ENCODE measurements at regions not wholly inside any gene's neighbourhood (a gene's known extent, or its start where the extent isn't known, plus 50 kb on each side); places are given as distances from the start of the nearest gene placed in this dataset.

DNA sequence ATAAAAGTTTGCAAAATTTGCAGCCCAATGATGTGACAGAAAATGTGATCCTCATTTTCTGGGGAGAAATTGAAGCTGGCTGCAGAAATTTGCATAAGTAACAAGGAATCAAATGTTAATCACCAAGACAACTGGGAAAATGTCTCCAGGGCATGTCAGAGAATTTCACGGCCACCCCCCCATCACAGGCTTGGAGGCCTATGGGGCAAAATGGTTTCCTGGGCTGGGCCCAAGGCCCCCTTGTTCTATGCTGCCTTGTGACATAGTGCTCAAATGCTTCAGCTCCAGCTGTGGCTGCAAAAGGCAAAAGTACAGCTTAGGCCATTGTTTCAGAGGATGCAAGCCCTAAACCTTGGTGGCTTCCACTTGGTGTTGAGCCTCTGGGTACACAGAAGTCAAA is 1202.6 kb downstream of the EPHA7 start (continued):
- TF ChIP-seq EGR1 (IDR thresholded peaks at IDR 0.05; ENCODE audit: low read depth in 2 of 2) (no peak), FOXA2 (IDR thresholded peaks at IDR 0.05) (no peak)

- Histone ChIP-seq H3K36me3 (ENCODE audit: control insufficient read depth in 4 of 4, insufficient read depth in 3 of 4, low read depth in 1 of 4, low read length in 3 of 4) (no peaks in the 10 kb centered on the region), H3K4me1 (ENCODE audit: control insufficient read depth in 4 of 4, insufficient read depth in 4 of 4, low read length in 3 of 4) (no peaks in the 10 kb centered on the region), H3K27me3 (ENCODE audit: control insufficient read depth in 4 of 4, insufficient read depth in 4 of 4, low read length in 3 of 4) (no peaks in the 10 kb centered on the region), H3K9me3 (ENCODE audit: control insufficient read depth in 4 of 4, low read length in 3 of 4) (no peaks in the 10 kb centered on the region), H3K4me3 (ENCODE audit: low read depth in 1 of 3, low read length in 3 of 3) (no peak overlapping the region), H3K9ac (ENCODE audit: low read depth in 1 of 2, low read length in 2 of 2) (no peak overlapping the region), H3K27ac (ENCODE audit: low read depth in 1 of 2, low read length in 2 of 2) (no peak overlapping the region)
- TF ChIP-seq NR2F2 (IDR thresholded peaks at IDR 0.05) (no peak), FOXA2 (IDR thresholded peaks at IDR 0.05) (no peak), HNF4G (IDR thresholded peaks at IDR 0.05) (no peak), SP1 (IDR thresholded peaks at IDR 0.05) (no peak), CTCF (IDR thresholded peaks at IDR 0.05; ENCODE audit: low read depth, low read length, missing input control) (no peak), TAF1 (conservative IDR thresholded peaks at IDR 0.05) (no peak)
- DNase-seq (ENCODE audit: low spot score) = no peak
Observed at GRCh38 chr6:92201618-92202017, 1217.7 kb downstream of the EPHA7 start.

DNA sequence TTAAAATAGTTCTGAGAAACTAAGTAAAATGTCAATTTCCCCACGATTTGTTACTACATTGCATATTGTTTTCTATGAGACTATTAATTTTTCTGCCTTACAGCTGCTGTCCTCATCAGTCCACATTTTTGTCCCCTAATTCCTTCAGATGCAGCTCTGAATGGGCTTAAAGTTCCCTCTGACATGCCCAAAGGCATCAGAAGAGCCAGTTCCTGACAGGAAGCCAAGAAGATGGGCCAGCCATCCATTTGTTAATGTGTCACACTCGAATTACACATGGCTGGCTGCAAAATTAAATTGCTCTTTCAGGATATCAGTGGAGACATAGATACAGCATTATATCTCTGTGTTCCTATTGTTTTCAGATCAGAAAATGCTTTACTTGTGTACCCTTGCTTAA is 1223.0 kb downstream of the EPHA7 start:
- no peaks in the 10 kb centered on the region for H3K36me3 ChIP-seq (ENCODE audit: control insufficient read depth in 4 of 4, insufficient read depth in 3 of 4, low read depth in 1 of 4, low read length in 3 of 4)
- no peak overlapping the region for H3K9ac ChIP-seq (ENCODE audit: low read depth in 1 of 2, low read length in 2 of 2)
- no peak overlapping the region for H3K4me3 ChIP-seq (ENCODE audit: low read depth in 1 of 3, low read length in 3 of 3)
- H3K4me1 ChIP-seq (ENCODE audit: control insufficient read depth in 4 of 4, insufficient read depth in 4 of 4, low read length in 3 of 4) = no peaks in the 10 kb centered on the region
- H3K27ac ChIP-seq (ENCODE audit: low read depth in 1 of 2, low read length in 2 of 2) = no peak overlapping the region
- H3K27me3 ChIP-seq (ENCODE audit: control insufficient read depth in 4 of 4, insufficient read depth in 4 of 4, low read length in 3 of 4) = no peaks in the 10 kb centered on the region
- H3K9me3 ChIP-seq (ENCODE audit: control insufficient read depth in 4 of 4, low read length in 3 of 4) = no peaks in the 10 kb centered on the region
- 10% methylated on average over 2 of the region's 2 CpGs for WGBS
- TF ChIP-seq FOXA2 (IDR thresholded peaks at IDR 0.05) (no peak), JUND (IDR thresholded peaks at IDR 0.05) (no peak), SP1 (IDR thresholded peaks at IDR 0.05) (no peak), CTCF (IDR thresholded peaks at IDR 0.05; ENCODE audit: low read depth, low read length, missing input control) (no peak), HNF4G (IDR thresholded peaks at IDR 0.05) (no peak), MAX (IDR thresholded peaks at IDR 0.05) (no peak), YY1 (IDR thresholded peaks at IDR 0.05) (no peak), HNF4A (conservative IDR thresholded peaks at IDR 0.05) (no peak), RAD21 (IDR thresholded peaks at IDR 0.05) (no peak)
- TF ChIP-seq, protein P1, sequence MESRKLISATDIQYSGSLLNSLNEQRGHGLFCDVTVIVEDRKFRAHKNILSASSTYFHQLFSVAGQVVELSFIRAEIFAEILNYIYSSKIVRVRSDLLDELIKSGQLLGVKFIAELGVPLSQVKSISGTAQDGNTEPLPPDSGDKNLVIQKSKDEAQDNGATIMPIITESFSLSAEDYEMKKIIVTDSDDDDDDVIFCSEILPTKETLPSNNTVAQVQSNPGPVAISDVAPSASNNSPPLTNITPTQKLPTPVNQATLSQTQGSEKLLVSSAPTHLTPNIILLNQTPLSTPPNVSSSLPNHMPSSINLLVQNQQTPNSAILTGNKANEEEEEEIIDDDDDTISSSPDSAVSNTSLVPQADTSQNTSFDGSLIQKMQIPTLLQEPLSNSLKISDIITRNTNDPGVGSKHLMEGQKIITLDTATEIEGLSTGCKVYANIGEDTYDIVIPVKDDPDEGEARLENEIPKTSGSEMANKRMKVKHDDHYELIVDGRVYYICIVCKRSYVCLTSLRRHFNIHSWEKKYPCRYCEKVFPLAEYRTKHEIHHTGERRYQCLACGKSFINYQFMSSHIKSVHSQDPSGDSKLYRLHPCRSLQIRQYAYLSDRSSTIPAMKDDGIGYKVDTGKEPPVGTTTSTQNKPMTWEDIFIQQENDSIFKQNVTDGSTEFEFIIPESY (IDR thresholded peaks at IDR 0.05) = no peak
- DNase-seq (ENCODE audit: low spot score) = no peak

Measured in liver (tissue), 8 donors.